ENCODE measurements at regions not wholly inside any gene's neighbourhood (a gene's known extent, or its start where the extent isn't known, plus 50 kb on each side); places are given as distances from the start of the nearest gene placed in this dataset.

GRCh38 chr4:4605849-4606248, 64.0 kb upstream of the STX18 start:
- Histone ChIP-seq H3K27me3 (ENCODE audit: insufficient read depth, low read length) (peaks cover 24% of the 10 kb centered on the region; the same call in 1 of the 2 replicates), H3K9me3 (ENCODE audit: insufficient read depth, low read depth, low read length) (no peaks in the 10 kb centered on the region), H3K27ac (ENCODE audit: low read length) (no peak overlapping the region), H3K4me3 (ENCODE audit: low read length) (no peak overlapping the region), H3K4me1 (ENCODE audit: insufficient read depth, low read length) (peaks cover 12% of the 10 kb centered on the region; the same call in 1 of the 2 replicates), H3K9ac (ENCODE audit: low read depth, low read length) (no peak overlapping the region), H3K36me3 (ENCODE audit: insufficient read depth, low read depth, low read length) (no peaks in the 10 kb centered on the region)

- no peaks in the 10 kb centered on the region for H3K9me3 ChIP-seq (ENCODE audit: insufficient read depth, low read depth, low read length)
- peaks cover 24% of the 10 kb centered on the region; the same call in 1 of the 2 replicates for H3K27me3 ChIP-seq (ENCODE audit: insufficient read depth, low read length)
- H3K4me1 ChIP-seq (ENCODE audit: insufficient read depth, low read length): peaks cover 12% of the 10 kb centered on the region; the same call in 1 of the 2 replicates
- no peak overlapping the region for H3K27ac ChIP-seq (ENCODE audit: low read length)
- H3K36me3 ChIP-seq (ENCODE audit: insufficient read depth, low read depth, low read length): no peaks in the 10 kb centered on the region
- H3K4me3 ChIP-seq (ENCODE audit: low read length): no peak overlapping the region
- H3K9ac ChIP-seq (ENCODE audit: low read depth, low read length): no peak overlapping the region
These were observed 61.7 kb upstream of the STX18 start for GRCh38 chr4:4603592-4603991.

- Histone ChIP-seq H3K36me3 (ENCODE audit: insufficient read depth, low read depth, low read length) (no peaks in the 10 kb centered on the region), H3K4me3 (ENCODE audit: low read length) (no peak overlapping the region), H3K9me3 (ENCODE audit: insufficient read depth, low read depth, low read length) (no peaks in the 10 kb centered on the region), H3K9ac (ENCODE audit: low read depth, low read length) (no peak overlapping the region), H3K4me1 (ENCODE audit: insufficient read depth, low read length) (peaks cover 8% of the 10 kb centered on the region; the same call in 1 of the 2 replicates), H3K27me3 (ENCODE audit: insufficient read depth, low read length) (peaks cover 20% of the 10 kb centered on the region; the same call in 1 of the 2 replicates), H3K27ac (ENCODE audit: low read length) (no peak overlapping the region)
These were observed 61.2 kb upstream of the STX18 start for GRCh38 chr4:4603067-4603466.

- Histone ChIP-seq H3K27me3 (ENCODE audit: insufficient read depth, low read length) (peaks cover 14% of the 10 kb centered on the region; the same call in 1 of the 2 replicates), H3K27ac (ENCODE audit: low read length) (no peak overlapping the region), H3K9ac (ENCODE audit: low read depth, low read length) (no peak overlapping the region), H3K9me3 (ENCODE audit: insufficient read depth, low read depth, low read length) (no peaks in the 10 kb centered on the region), H3K4me3 (ENCODE audit: low read length) (no peak overlapping the region), H3K36me3 (ENCODE audit: insufficient read depth, low read depth, low read length) (no peaks in the 10 kb centered on the region), H3K4me1 (ENCODE audit: insufficient read depth, low read length) (peaks cover 2% of the 10 kb centered on the region; the same call in 1 of the 2 replicates)
These were observed 60.6 kb upstream of the STX18 start for GRCh38 chr4:4602468-4602867.

GRCh38 chr4:4601803-4602369, 60.0 kb upstream of the STX18 start:
- no peak overlapping the region for H3K9ac ChIP-seq (ENCODE audit: low read depth, low read length)
- H3K4me1 ChIP-seq (ENCODE audit: insufficient read depth, low read length): no peaks in the 10 kb centered on the region; the same call in 1 of the 2 replicates
- H3K36me3 ChIP-seq (ENCODE audit: insufficient read depth, low read depth, low read length): no peaks in the 10 kb centered on the region
- H3K27me3 ChIP-seq (ENCODE audit: insufficient read depth, low read length): peaks cover 8% of the 10 kb centered on the region; the same call in 1 of the 2 replicates
- H3K9me3 ChIP-seq (ENCODE audit: insufficient read depth, low read depth, low read length): no peaks in the 10 kb centered on the region
- H3K27ac ChIP-seq (ENCODE audit: low read length): no peak overlapping the region
- H3K4me3 ChIP-seq (ENCODE audit: low read length): no peak overlapping the region

- H3K27me3 ChIP-seq (ENCODE audit: insufficient read depth, low read length): no peaks in the 10 kb centered on the region
- H3K4me1 ChIP-seq (ENCODE audit: insufficient read depth, low read length): no peaks in the 10 kb centered on the region; the same call in 1 of the 2 replicates
- H3K27ac ChIP-seq (ENCODE audit: low read length): no peak overlapping the region
- H3K9ac ChIP-seq (ENCODE audit: low read depth, low read length): no peak overlapping the region
- no peaks in the 10 kb centered on the region; the same call in 1 of the 2 replicates for H3K36me3 ChIP-seq (ENCODE audit: insufficient read depth, low read depth, low read length)
- H3K9me3 ChIP-seq (ENCODE audit: insufficient read depth, low read depth, low read length): peaks cover 11% of the 10 kb centered on the region
- no peak overlapping the region for H3K4me3 ChIP-seq (ENCODE audit: low read length)
These were observed 57.8 kb upstream of the STX18 start for GRCh38 chr4:4599481-4600275.

- Histone ChIP-seq H3K9ac (ENCODE audit: low read depth, low read length) (no peak overlapping the region), H3K27me3 (ENCODE audit: insufficient read depth, low read length) (no peaks in the 10 kb centered on the region), H3K9me3 (ENCODE audit: insufficient read depth, low read depth, low read length) (peaks cover 12% of the 10 kb centered on the region)
These were observed 57.1 kb upstream of the STX18 start for GRCh38 chr4:4598851-4599411.

GRCh38 chr4:4596720-4597119, 54.9 kb upstream of the STX18 start:
- no peaks in the 10 kb centered on the region; the same call in 1 of the 2 replicates for H3K4me1 ChIP-seq (ENCODE audit: insufficient read depth, low read length)
- H3K36me3 ChIP-seq (ENCODE audit: insufficient read depth, low read depth, low read length): no peaks in the 10 kb centered on the region; the same call in 1 of the 2 replicates
- peaks cover 12% of the 10 kb centered on the region for H3K9me3 ChIP-seq (ENCODE audit: insufficient read depth, low read depth, low read length)
- no peak overlapping the region for H3K9ac ChIP-seq (ENCODE audit: low read depth, low read length)
- no peak overlapping the region for H3K27ac ChIP-seq (ENCODE audit: low read length)
- no peaks in the 10 kb centered on the region for H3K27me3 ChIP-seq (ENCODE audit: insufficient read depth, low read length)
- no peak overlapping the region for H3K4me3 ChIP-seq (ENCODE audit: low read length)

More at GRCh38 chr4:4598851-4599411, 57.1 kb upstream of the STX18 start:
- no peak overlapping the region for H3K4me3 ChIP-seq (ENCODE audit: low read length)
- no peaks in the 10 kb centered on the region; the same call in 1 of the 2 replicates for H3K36me3 ChIP-seq (ENCODE audit: insufficient read depth, low read depth, low read length)
- H3K4me1 ChIP-seq (ENCODE audit: insufficient read depth, low read length): no peaks in the 10 kb centered on the region
- no peak overlapping the region for H3K27ac ChIP-seq (ENCODE audit: low read length)

GRCh38 chr4:4595252-4595651, 53.4 kb upstream of the STX18 start:
- Histone ChIP-seq H3K9ac (ENCODE audit: low read depth, low read length) (no peak overlapping the region), H3K27me3 (ENCODE audit: insufficient read depth, low read length) (no peaks in the 10 kb centered on the region), H3K4me1 (ENCODE audit: insufficient read depth, low read length) (no peaks in the 10 kb centered on the region; the same call in 1 of the 2 replicates), H3K9me3 (ENCODE audit: insufficient read depth, low read depth, low read length) (peaks cover 12% of the 10 kb centered on the region), H3K36me3 (ENCODE audit: insufficient read depth, low read depth, low read length) (no peaks in the 10 kb centered on the region; the same call in 1 of the 2 replicates), H3K4me3 (ENCODE audit: low read length) (no peak overlapping the region), H3K27ac (ENCODE audit: low read length) (no peak overlapping the region)

- H3K27ac ChIP-seq (ENCODE audit: low read length): no peak overlapping the region
- H3K36me3 ChIP-seq (ENCODE audit: insufficient read depth, low read depth, low read length): no peaks in the 10 kb centered on the region; the same call in 1 of the 2 replicates
- no peaks in the 10 kb centered on the region; the same call in 1 of the 2 replicates for H3K4me1 ChIP-seq (ENCODE audit: insufficient read depth, low read length)
- no peak overlapping the region for H3K9ac ChIP-seq (ENCODE audit: low read depth, low read length)
- H3K9me3 ChIP-seq (ENCODE audit: insufficient read depth, low read depth, low read length): peaks cover 12% of the 10 kb centered on the region
- no peaks in the 10 kb centered on the region for H3K27me3 ChIP-seq (ENCODE audit: insufficient read depth, low read length)
- no peak overlapping the region for H3K4me3 ChIP-seq (ENCODE audit: low read length)
These were observed 52.6 kb upstream of the STX18 start for GRCh38 chr4:4594285-4594920.

GRCh38 chr4:4593596-4594284, 51.9 kb upstream of the STX18 start:
- Histone ChIP-seq H3K4me3 (ENCODE audit: low read length) (no peak overlapping the region), H3K27ac (ENCODE audit: low read length) (no peak overlapping the region), H3K9ac (ENCODE audit: low read depth, low read length) (no peak overlapping the region), H3K27me3 (ENCODE audit: insufficient read depth, low read length) (no peaks in the 10 kb centered on the region), H3K36me3 (ENCODE audit: insufficient read depth, low read depth, low read length) (no peaks in the 10 kb centered on the region; the same call in 1 of the 2 replicates), H3K4me1 (ENCODE audit: insufficient read depth, low read length) (no peaks in the 10 kb centered on the region; the same call in 1 of the 2 replicates), H3K9me3 (ENCODE audit: insufficient read depth, low read depth, low read length) (peaks cover 12% of the 10 kb centered on the region)
